ENCODE measurements at regions not wholly inside any gene's neighbourhood (a gene's known extent, or its start where the extent isn't known, plus 50 kb on each side); places are given as distances from the start of the nearest gene placed in this dataset.
"Not testable (repeated sequence)": the region's sequence is repeated elsewhere in the genome, so short reads cannot be mapped to it uniquely, and the experiment has no call there.

DNA sequence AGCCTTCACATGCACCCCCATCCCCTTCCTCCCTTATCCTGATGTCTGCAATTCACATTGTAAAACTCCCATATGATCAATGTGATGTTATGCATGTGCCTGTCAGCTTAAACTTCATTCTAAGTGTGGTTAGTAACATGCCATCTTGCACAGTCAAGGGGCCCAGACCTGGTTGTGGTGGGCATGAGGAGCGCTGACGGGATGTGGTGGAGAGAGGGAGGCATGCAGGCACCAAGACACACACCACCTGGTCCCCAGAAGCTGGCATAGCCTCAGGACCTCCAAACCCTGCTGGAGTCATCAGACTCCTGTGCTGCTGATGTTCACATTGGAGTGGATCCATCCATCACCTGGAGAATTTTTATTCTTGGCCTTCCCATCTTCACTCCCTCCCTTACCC is 90.5 kb upstream of the ABCC4 start:
- DNase-seq, result no peak

DNA sequence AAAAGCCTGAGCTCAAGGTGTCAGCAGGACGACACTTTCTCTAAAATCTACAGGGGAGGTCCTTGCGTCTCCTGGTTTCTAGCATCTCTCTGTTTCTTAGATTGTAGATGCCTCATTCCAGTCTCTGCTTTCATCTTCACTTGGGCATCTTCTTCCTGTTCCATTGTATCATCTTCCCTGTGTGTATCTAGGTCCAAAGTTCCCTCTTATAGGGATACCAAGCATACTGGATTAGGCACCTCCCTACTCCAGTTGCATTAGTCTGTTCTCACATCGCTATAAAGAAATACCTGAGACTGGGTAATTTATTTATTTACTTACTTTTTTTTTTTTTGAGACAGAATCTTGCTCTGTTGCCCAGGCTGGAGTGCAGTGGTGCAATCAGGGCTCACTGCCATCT is 91.3 kb upstream of the ABCC4 start:
- no peak for DNase-seq

DNA sequence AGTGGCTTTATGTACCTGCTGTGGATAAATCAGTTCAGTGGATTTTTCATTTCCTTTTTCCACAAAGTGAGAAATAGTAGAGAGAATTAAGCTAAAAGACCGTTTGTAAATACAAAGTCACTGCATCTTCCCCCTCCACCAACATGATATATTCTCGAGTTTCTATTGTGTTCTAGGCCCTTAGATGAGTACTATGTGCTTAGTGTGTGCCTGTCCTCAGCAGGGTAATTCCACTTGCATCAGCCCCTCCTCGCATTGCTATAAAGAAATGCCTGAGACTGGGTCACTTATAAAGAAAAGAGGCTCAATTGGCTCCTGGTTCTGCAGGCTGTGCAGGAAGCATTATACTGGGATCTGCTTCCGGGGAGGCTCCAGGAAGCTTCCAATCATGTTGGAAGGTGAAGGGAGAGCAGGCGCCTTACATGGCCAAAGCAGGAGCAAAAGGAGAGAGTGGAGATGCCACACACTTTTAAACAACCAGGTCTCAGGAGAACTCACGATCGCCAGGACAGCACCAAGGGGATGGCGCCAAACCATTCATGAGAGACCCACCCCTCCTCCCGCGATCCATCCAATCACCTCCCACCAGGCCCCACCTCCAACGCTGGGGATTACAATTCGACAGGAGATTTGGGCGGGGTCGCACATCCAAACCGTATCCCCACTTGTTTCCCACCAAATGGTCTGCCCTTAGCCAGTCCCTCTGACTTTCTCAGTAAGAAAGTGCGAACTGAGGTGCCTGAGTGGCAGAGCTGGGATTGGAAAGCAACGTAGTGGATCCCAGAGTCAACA is 102.3 kb upstream of the ABCC4 start:
- no peak for DNase-seq

DNA sequence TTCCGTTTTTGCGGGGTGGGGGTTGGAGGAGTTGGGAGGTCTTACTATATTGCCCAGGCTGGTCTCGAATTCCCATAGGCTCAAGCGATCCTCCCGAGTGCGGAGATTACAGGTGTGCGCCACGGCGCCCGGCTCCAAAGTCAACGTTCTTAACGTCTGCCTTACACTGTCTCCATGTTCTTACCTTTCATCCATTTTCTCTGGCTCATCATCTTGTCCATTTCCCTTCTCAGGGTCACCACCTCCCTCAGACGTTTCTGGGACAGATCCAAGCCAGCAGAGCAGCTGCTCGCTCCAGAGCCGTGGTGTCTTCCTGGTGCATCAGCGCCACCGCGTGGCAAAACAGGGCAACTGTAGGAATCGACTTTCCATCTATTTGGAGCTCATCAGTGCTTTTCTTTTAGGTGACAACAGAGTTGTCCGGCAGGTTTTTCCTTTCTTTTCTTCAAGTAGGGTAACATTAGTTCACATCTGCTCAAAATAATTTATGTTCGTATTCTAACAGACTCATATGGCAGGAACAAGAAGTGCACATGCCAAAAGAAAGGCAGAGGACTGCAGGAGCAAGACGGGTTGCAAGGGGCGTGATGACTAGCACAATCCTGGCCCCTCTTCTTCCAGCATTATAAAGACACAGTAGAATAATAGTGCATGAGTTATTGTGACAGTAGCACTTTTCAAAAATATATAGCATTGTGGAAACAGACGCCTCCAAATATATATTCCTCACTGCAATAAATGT is 103.1 kb upstream of the ABCC4 start:
- peak; percentile 63 for DNase-seq

DNA sequence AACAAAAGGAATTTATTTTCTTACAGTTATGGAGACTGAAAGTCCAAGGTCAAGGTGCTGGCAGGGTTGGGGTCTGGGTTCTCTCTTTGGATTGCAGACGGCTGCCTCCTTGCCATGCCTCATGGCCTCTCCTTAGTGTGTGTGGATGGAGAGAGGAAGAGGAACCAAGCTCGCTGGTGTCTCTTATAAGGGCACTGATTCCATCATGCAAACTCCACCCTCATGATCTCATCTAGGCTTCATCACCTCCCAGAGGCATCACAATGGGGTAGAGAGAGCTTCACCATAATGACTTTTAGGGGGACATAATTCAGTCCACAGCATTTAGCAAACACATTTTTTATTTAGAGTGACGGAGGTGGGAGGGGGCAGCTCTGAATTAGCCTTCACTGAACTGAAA is 104.9 kb upstream of the ABCC4 start:
- no peak for DNase-seq

DNA sequence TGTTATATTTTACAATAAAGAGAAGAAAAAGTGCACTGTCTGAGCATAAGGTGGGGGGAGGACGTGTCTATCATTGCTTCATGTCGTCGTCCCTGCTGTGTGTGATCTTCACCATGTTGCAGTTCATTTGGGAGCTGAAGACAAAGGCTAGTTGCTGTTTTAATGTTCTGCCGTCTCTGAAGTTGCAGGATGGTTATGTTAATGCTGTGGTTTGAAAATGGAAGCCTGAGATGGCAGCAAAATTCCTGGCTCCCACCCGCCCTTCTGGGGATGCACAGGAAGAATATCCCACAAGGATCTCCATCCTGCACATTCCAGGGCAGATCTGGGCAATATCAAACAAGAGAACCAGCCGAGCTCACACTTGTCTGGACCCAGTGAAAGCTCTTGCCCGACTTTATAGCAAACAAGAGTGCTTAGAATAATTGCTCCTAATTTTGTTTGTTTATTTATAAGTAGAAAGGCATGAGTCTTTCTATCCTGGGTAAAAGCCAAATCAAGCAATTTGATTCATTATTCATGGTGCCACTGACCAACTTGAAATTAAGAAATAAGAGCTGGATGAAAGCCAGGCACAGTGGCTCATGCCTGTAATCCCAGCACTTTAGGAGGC is 110.3 kb upstream of the ABCC4 start:
- DNase-seq, result peak; percentile 92

DNA sequence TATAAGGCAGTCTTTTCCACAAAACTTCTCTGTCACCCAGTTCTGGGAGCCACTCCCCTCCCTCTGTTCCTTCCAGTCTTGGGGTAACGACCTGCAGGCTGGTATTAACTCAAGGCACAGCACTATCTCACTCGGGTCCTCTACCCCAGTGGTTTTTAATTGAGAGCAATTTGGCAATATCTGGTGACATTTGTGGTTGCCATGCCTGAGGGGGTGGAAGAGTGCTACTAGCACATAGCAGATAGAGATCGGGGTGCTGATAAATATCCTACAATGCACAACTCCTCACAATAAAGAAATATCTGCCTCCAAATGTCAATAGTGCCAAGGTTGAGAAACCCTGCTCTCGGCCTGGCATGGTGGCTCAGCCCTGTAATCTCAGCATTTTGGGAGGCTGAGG is 117.7 kb upstream of the ABCC4 start:
- no peak for DNase-seq

DNA sequence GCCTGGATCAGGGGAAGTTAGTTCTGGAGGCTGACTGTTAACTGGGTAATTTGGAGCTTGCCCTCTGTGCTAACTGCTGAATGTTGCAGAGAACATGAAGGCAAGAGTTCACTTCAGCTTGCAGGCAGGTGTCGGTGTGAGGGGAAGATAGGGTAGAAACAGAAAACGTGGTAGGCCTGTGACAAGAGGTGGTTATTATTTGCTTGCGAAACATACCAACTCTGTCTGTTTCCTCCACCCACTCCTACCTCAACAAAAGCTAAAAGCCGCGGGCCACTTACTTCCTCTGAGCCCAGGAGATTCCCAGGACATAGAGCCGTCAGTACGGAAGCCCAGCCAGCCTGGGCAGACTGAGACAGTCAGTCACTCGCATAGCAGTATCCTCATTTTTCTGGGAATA is 119.2 kb upstream of the ABCC4 start:
- DNase-seq, result no peak

DNA sequence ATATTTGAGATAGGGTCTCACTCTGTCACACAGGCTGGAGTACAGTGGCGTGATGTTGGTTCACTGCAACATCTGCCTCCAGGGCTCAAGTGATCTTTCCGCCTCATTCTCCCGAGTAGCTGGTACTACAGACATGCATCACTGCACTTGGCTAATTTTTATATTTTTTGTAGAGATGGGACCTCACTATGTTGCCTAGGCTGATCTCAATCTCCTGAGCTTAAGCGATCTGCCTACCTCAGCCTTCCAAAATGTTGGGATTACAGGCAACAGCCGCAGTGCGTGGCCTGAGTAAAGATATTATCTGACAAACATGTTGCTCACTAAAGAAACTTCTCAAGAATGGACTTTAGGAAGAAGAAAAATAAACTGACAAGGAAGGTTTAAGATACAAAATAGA is 125.4 kb upstream of the ABCC4 start:
- DNase-seq, result no peak

DNA sequence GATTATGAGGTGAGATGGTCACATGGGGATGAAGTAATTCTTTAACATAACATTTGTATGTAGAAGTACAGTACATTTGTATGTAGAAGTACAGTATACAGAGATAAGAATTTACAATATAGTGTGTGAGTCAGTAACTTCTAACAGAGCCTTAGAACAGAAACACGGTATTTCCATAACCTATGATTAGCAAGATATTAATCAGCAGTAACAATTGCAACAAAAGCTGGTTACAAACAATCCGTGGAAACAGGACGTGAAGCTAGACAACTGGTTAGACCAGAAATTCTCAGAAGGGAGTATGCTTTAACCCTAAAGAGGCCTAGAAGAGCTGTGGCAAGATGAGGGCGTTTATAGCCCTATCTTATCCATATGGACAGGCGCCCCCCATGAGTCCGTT is 122.0 kb upstream of the CLDN10 start:
- DNase-seq, result not testable (repeated sequence)

DNA sequence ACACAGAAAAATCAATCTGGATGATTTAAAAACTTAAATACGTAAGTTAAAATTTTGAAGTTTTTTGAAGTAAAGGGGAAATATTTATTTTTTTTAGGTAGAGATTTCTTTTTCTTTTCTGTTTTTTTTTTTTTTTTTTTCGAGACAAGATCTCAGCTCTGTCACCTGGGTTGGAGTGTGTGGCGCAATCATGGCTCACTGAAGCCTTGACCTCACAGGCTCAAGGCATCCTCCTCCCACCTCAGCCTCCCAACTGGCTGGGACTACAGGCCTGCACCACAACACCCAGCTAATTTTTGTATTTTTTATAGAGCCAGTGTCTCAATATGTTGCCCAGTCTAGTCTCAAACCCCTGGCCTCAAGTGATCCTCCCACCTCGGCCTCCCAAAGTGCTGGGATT is 120.4 kb upstream of the CLDN10 start:
- DNase-seq, result no peak

DNA sequence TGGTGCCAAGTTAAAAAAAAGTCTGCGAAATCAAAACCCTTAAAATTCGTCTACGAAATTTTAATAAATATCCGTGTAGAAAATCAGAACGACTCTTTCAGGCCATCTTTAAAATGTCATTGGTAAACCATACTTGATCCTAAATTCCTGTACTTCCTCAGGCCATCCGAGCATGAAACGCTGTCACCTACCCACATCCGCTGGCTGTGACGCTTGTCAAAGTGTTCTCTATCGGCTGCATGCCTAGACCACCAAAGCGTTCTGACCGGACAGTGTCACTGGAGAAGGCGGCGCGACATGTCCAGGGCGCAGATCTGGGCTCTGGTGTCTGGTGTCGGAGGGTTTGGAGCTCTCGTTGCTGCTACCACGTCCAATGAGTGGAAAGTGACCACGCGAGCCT is 119.0 kb upstream of the CLDN10 start:
- no peak for DNase-seq

DNA sequence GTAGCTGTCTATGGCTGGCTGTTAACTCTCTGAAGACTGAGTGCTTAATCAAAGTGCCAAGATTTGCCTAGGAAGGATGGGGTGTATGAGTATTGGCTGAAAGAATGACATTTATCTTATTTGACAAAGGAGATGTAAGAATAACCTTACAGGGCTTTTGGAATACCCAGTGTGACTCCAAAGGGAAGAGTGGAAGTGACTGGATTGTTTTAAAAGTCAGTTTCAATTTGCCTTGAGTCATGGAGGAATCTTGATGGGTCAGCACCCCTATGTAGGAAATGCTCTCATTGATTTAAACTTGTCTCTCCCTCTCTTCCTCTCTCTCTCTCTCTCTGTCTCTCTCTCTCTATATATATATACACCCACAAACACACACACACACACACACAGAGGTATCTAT is 118.4 kb upstream of the CLDN10 start:
- DNase-seq, result no peak

DNA sequence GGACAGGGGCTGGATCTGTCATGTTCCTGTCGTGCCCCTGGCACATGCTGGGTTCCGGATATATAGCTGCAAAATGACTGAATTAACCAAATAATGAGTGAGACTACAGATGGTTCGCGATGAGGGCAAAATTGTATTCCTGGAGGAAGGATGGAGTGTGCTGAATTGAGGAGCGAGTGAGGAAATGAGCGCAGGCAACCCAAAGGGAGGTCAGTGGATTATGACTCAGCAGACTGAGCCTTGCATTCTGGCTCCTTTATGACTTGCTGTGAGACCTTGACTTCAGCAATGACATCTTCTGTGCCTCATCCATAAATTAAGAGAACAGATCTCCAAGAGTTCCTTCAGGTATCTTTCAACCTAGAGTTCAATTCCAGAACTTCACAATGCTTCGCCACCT is 115.0 kb upstream of the CLDN10 start:
- no peak for DNase-seq

DNA sequence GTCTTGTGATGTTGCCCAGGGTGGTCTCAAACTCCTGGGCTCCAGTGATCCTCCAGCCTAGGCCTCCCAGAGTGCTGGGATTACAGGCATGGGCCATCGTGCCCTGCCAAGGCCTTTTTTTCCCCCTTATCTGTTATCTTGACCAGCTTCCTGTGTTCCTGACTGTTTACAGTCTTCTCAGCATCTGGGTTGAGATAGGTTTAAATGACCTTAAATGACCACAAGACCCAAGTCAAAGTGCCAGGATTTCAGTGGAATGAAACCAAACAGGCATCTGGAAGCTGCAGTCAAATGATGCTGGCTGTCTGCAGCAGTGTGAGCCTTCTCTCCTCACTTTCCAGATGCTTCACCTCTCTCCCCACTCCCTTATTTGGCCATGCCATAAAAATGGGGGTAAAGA is 114.2 kb upstream of the CLDN10 start:
- DNase-seq, result no peak

DNA sequence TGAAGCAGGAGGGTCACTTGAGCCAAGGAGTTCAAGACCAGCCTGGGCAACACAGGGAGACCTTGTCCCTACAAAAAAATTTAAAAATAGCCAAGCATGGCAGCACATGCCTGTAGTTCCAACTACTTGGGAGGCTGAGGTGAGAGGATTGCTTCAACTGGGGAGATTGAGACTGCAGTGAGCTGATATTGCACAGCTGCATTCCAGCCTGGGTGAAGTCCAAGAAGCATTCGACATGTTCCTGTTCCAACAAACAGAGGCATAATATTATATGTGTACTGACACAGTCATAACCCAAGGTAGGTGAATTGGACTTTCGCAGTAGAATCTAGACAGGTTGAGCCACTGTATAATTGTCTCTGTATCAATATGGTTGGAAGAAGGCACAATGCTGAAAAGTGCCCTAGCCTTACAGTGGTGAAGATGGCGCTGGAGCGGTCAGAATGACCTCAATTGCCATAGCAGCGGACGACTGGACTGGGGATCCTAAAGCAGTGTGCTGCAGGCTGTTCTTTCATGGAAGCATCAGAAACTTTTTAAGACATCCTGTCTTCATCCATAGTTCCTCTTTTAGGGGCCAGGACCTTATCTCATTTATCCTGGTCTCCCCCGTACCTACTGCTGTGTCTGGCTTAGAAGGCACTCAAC is 112.0 kb upstream of the CLDN10 start:
- no peak for DNase-seq

DNA sequence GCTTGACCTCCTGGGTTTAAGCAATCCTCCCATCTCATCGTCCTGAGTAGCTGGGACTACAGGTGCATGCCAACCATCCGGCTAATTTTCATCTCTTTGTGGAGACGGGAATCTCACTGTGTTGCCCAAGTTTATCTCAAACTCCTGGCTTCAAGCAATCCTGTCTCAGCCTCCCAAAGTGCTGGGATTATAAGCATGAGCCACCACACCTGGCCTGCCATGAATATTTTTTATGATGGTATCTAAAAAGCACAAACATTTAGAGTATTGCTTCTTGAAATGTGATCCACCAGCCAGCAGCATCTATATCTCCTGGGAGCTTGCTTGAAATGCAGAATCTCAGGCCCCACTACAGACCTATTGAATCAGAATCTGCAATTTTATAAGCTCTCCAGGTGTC is 111.2 kb upstream of the CLDN10 start:
- no peak for DNase-seq

DNA sequence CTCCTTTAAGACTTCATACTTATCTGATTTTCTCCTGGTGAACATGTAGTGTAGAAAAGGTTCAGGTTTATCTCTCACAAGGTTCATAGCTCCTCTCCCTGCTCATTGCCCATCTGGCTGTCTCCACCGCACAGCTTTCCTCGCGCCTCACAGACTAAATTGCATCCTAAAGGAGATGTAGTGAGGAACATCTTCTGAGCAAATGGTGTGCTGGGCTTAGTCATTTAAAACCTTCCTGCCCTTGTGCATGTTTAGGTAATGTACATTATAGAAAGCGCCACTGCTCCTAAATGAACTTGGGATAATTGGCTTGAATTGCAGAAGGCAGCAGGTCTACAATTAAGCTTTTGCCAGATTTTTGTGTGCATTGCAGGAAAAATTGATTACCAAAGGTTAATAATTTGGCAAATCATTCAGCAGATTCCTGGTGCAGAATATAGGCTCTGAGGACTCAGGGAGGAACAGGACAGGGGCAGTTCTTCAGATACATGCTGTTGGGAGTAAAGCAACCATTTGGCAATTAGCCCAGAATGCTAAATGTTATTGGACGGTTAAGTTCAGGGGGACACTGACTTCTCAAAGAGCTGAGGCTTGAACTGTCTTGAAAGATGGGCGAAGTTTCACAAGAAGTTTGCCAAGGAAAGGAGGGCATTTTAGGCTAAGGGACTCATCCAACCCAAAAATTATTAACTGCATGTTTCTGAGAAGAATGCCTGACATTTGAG is 108.4 kb upstream of the CLDN10 start:
- no peak for DNase-seq

DNA sequence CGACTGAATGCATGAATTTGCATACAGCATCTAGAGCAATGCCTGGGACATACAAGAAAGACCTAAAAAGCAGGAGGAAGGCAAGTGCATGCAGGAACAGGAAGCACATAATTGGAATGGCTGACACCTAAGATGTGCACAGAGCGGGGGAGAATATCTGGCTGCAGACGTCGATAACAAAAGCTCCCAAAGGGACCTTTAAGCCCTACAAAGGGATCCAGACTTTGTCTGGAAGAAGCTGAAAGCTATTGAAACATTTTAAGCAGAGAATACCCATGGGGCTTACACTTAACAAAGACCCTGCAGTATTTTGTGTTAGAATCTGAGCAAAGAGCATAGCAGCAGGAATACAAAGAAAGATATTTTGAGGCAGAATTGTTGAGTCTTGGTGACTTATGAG is 107.4 kb upstream of the CLDN10 start:
- no peak for DNase-seq

DNA sequence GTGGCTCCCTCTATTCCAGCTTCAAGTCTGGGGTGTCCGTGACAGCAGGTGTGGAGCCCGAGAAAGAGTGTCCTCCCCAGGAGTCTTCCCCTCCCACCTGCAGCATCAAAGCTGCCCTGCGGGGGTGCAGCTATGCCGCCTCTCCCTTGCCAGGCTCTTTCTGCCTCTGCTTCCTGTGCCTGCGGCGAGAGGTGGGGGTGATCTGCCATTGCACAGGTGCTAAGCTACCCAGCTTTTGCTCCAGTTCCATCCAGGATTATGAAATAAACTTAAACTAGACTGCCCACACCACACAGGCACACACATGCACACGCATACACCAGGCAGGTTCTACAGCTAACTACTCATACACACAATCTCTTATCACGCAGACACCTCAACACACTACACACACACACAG is 104.7 kb upstream of the CLDN10 start:
- no peak for DNase-seq

DNA sequence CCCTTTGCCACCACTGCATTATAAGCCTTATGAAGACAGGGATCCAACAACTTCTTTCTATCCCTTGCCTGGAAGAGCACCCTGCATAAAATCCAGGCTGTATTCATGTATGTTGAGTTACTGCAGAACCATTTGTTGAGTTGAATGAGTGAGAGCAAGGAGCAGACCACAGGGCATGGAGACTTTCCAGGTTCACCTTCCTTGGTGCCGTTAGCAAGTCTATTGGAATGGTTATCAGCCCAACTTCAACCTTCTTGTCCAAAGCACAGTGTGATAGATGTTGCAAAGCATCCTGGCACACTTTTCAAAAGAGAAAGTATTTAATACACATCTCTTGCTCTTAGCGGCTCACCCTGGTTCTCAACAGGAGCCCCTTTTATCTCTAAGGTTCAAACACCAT is 100.9 kb upstream of the CLDN10 start:
- no peak for DNase-seq

DNA sequence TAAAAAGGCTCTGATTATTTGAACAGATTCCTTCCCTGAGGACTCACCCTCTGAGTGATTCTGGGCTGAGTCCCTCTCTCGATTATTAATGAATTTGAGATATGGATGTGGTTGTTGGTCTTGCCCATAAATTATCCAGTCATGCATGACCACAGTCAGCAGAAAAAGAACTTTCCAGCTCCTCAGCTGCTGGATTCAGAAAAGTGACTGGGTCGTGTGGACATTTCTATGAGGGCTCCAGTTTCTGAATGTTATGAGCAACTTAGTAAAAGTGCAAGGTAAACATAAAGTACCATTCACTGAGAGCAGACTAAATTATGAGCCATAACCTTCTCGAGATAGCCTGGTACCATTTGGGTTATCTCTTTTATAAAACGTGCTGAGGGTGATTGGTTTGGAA is 100.1 kb upstream of the CLDN10 start:
- no peak for DNase-seq

DNA sequence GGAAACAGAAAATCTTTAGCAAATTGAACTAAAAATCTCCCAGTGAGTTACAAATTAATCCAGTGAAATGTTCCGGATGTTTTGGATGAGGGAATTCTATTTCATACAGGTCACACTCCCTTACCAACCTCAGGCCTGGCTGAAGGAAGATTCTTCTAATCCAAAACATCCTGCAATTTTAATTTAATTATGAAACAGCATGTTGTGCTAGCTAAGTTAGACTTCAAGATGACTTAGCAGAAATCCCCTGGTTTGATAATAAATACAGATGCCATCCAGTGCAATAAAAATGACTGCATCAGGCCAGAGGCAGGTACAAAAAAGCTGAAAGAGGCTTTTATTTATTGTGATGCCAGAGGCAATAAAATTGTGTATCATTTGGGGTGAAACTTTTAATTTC is 96.7 kb upstream of the CLDN10 start:
- DNase-seq, result no peak

Measured in NCI-H1105 treated with DMSO at 0.1 percent for 48 hours (cell line).